HG03558 (cell line): ENCODE measurements at regions not wholly inside any gene's neighbourhood (a gene's known extent, or its start where the extent isn't known, plus 50 kb on each side); places are given as distances from the start of the nearest gene placed in this dataset.

Source experiments
- ATAC-seq: cut with Tn5 transposase; IDR thresholded peaks from one replicate; pipeline ENCODE4 v1.9.1; 2021; ENCODE audit warnings: moderate number of reproducible peaks; ENCODE audit not compliant: unreplicated experiment; ENCODE audit errors: extremely low read depth

DNA sequence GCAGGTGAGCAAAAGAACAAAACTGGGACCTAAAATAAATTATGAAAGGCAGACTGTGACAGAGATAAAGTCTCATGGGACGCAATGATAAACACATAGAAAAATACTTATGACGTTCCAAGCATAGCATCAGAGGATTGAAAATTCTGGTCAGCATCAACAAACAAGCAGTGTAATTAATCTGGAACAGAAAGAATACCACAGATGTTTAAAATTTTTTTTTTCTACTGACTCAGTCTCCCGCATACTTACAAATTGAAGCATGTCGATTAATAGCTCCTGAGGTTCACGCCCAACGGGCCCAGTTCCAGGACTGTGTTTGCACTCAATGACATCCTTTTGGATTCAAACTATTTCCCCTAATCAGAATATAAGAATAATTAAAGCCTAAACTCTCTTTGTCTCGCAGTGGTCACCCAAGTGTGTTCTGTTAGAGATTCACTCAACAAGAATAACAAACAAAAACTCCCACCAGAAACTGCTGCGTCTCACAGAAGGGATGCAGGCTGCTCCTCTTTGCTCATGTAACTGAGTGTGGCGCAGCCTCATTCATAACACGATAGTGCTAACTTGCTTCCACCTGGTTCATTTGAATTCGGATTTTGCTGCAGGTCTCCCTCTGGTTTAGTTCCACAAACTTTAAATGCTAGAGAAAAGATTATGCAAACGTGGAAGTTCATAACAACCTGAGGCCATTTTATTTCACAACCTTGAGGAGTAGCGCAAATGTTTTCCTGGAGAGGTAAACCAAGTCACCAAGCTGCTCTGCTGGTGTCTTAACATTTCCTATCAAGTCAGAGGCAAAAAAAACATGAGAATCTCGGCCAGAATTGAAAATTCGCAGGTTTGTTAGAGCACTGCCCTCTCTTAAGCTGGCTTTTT, 69.0 kb upstream of the CITED2 start:
- no peak for ATAC-seq

DNA sequence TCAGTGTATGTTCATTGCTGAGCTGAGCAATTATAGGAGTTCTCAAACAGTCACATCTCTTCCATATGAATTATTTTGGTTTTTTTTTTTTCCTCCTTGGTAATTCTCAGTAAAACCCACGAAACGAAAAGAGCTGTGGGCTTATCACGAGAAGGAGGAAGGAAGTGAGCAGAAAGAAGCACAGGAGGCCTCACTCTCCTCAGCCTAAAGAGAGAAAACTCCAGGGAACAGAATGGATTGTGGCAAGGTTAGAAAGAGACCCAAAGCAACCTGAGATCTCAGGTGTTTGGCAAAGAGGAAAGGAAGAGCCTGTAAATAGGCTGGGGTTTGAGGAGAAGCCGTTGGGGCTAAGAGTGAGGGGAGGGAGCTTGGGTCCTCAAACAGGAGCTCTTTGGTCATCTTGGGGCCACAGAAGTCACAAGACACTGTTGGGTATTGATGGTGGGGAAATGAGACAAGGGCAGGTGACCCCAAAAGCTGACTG, 67.8 kb upstream of the CITED2 start:
- ATAC-seq, result no peak

DNA sequence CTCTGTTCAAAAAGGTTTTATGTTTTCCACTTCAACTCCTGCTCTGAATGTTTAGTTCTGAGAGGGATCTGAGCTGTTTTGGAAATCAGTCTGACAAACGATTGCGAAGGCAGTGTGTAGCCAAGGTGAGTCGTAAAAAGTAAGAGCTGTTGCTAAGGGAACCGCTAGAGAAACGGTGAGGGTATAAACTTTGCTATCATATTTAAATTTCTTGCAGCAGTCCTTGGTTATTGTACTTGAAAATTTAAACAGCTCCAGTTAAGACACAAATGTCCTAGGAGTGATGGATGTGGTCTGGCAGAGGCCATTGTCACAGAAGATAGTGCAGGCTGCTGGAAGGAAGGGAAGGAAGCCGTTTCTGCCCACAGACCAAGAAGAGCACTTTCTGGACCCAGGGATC, 64.9 kb upstream of the CITED2 start:
- ATAC-seq, result no peak

DNA sequence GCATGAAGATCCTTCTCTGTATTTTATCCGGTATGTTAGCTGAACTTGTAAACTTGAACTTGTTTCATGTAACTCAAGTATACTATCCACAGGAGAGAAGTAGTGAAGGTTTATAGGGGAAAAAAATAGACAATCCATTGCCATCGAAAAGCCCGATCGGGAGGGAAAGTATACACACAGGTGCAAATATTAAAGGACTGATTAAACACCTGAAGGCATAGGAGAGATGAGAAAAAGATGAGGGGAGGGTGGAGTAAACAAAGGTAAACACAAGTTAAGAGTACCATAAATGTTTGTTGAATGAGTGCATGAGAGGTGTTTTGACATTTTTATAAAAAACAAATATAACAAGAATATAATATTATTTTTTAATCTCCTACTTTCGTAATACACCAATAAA, 64.3 kb upstream of the CITED2 start:
- ATAC-seq, result no peak

DNA sequence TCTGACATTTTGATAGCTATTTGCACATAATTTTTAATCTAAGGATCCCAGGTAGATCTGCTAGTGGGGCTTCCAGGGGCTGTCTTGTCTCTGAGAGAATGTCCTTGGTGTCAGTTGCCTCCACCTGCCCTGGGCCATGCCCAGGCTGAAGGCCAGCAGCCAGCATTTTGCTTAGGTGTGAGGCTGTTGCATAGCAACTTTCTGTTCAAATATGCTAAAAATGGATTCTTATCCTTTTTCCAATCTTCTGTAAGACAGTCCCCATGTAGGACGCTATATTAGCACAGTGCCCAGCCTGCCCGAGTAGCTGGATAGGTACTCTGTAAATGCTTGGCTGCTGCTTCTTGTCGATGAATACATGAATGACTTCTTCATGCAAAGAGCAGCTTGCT, 62.5 kb upstream of the CITED2 start:
- no peak for ATAC-seq

DNA sequence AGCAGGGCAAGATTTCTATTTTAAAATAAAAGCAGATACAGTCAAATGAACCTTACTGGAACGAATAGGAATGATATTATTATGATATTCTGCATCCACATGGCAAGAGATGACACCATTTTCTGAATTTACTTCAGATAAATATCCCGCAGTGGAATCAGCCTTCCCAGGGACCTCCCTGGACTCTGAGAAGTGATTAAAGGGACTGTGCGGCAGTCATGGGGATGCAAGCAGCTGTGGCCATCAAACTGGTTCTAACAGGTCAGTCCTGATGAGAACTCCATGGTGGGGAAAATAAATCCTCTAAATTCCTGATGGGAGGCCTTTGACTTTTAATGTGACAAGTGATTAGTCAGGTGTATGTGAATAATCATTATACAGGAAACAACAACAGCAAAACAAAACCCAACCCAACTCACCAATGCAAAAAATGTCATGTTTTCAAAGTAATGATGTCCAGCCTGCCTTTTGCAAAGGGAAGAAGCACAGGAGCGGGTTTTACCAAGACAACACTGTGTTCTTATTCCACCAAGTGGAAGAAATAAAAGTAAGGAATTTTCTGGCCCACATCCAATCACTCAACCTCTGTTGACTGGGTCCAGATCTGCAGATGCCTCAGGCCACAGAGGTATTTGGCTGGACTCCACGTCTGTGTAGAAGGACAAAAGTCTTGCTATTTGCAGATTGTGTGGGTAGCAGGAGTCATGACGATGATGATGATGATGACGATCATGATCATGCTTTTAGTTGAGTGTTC, 61.9 kb upstream of the CITED2 start:
- ATAC-seq, result no peak

DNA sequence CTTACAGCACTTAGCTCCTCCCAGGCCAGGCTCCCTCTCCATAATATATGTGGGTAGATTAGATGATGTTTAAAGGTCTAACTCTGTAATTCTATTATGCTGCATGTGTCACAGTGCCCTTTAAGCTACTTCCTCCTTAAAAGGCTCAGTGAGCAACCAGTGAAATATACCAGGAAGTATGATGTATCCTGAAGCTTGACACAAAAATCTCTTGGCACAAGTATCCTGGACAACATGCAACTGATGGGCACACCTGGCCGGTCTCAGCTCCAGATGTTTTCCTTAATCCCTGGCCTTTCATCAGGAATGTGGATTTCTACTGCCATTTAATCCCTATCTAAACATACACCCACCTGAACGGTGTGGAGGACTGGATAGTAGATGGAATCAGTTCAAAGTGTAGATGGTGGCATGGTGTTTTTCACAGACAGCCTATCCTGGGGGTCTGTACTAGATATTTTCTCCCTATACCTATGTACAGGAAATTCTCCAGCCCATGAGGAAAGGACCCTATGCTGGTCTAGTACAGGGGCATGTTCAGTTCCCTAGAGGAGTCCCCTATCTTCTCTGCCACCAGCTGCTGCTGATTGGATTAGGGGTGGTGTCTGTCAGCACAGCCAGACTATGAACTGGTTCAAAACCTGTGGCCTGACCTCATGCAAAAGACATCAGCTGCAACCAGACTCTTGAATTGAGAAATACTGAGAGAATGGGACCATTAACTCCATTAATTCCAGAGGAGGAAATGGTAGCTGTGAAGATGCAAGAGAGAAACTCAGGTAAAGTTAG, 59.4 kb upstream of the CITED2 start:
- ATAC-seq, result no peak

DNA sequence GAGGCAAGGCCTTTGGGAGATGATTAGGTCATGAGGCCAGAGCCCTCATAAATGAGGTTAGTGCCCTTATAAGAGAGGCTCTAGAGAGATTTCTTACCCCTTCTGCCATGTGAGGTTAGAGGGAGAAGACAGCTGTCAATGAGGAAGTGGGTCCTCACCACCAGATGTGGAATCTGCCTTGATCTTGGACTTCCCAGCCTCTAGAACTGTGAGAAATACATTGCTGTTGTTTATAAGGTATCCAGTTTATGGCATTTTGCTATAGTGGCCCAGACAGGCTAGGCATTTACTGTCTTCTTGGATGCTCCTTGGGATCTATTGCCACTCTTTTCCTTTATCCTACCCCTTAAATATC, 57.1 kb upstream of the CITED2 start:
- ATAC-seq, result no peak

DNA sequence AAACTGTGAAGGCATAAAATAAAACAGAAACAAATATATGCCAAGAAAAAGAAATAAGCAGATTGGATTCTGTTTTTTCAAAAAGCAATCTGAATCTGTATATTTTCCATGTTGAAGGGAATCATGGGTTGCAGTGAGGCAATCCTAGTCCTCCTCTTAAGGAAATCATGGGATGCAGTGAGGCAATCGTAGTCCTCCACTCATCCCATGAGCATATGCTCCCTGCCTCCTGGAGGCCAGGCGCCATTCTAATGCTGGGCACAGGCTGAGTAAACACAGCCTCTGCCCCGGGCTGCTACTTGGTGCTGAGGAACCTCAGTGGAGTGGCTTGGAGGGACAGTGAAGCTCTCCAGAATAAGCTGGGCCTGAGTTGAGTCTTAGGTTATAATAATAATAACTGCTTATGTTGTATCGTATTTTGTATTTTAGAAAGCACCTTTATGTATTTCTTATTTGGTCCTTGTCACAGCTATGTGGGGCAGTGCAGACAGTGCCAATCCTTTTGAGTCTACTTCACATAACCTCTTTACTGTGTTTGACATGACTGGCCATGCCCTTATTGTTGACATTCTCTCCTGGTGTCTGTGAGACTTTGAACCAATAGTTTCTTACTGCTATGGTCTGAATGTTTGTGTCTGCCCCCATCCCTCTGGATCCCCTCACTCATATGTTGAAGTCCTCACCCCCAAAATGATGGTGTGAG, 56.6 kb upstream of the CITED2 start:
- no peak for ATAC-seq

DNA sequence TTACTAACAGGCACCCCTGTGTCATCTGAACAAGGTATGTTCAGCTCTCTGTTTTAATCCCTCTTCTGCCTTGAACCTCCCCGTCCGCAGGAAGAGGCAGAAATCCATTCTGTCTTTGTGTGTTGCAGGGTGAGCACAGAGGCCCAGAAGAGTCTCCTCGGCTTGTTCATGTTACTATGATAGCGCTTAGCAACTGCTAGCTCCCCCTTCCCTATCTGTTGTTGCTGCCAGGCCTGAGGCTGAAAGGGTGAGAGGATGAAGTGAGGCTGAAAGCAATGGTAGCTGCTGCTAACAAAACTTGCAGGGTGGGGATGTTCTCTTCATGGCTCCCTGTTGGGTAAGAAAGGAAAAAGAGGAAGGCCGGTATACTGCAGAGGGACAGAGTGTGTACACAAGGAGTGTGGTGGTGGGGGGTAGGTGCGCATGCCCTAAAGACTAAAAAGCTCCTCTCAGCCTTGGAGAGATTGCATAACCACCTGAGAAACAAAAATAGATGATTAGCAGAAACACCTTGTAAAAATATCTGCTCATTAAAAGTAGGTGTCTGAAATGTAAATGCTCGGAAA, 55.2 kb upstream of the CITED2 start:
- ATAC-seq, result no peak

DNA sequence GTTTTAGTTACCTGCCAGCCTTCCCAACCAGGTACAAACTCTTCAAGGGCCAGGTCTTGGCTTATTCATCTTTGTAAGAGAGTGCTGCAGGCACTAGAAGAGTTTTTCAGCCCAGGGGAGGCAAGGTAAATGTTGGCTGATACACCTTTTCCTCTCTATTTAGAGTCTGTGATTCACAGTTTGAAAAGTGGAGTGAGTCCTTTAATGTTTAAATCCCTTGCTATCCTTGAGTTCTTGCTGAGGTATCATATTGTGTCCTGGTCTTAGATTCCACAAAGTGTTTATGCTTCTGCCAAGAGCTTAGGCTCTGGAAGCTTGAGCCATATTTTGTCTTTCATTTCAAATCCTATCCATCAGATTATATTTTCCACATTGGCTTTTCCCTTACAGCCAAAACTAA, 52.8 kb upstream of the CITED2 start:
- no peak for ATAC-seq

DNA sequence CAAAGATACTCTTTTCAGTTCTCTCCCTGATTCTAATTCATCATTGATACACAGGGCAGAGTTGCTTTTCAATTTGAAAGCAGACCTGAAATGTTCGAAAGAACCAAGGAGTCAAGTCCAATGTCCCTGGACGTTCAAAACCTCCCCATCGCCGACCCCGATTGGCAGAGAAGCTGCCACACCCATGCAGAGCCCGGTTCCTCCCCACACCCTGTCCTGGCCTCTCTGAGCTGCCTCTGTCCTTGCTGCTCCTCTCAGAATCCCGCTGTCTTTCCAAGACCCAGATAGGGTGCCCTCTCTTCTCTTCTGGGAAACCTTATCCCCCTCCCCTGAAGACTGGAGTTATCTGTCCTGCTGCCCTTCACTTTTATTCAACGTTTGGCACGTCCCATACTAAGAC, 52.3 kb upstream of the CITED2 start:
- no peak for ATAC-seq

DNA sequence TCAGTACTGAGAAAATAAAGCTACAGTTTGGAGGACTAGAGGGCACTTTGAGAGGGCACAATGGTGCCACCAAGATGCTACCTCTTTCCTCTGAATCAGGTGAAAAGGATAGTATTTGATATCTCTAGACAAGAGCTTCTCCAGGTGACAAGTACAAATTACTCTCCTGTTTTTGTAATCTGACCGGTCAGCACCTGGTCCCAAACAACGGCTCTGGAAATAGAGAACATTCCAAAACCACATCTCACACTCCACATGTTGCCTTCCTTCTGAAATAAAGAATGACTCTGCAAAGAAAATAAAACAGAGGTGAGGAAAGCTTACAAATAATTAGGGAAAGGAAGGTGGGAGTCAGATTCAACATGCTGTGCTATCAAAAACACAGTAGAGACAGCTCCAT, 51.3 kb upstream of the CITED2 start:
- no peak for ATAC-seq

DNA sequence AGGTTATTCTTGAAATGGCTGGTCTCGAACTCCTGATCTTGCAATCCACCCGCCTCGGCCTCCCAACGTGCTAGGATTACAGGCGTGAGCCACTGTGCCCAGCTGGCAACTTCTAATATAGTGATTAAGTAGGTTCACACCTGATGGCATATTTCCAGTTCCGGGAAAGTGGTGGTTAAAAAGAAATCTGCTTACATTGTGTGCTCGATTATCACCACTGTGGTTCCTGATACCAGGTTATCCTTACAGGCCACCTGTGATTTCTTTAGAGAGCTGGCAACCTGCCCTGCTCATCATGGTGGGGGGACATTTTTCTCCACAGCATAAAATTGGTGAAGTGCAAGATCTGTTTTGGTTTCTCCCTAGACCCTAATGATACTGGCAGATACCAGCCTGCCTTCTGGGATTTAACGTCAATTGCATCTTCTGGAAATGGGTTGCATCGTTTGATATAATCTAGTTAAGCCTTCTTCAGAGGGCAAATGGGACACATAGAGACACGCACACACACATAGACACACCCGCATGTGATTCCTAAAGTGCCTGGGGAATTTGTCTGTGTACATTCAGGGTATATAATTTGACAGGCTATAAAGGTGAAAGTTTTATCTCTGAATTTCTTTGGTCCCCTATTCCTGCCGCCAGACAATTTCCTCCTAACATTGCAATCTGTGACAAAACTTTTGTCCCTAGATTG, 49.7 kb upstream of the CITED2 start:
- no peak for ATAC-seq
